Erythroblast (primary cell): ENCODE measurements at regions not wholly inside any gene's neighbourhood (a gene's known extent, or its start where the extent isn't known, plus 50 kb on each side); places are given as distances from the start of the nearest gene placed in this dataset.

Experiments used
- GATA1 ChIP-seq: IDR thresholded peaks from 2 replicates; pipeline ENCODE4 v1.6.1; 2011; ENCODE audit warnings: low read depth, mild to moderate bottlenecking, control low read depth, low read length, moderate library complexity
- POLR2A ChIP-seq: IDR thresholded peaks from 2 replicates; pipeline ENCODE4 v1.6.1; 2011; ENCODE audit warnings: mild to moderate bottlenecking, low read length

GRCh38 chr4:115272594-115272993 lies 159.2 kb upstream of the NDST4 start:
- TF ChIP-seq POLR2A, result no peak
- no peak for TF ChIP-seq GATA1
